ENCODE measurements at regions not wholly inside any gene's neighbourhood (a gene's known extent, or its start where the extent isn't known, plus 50 kb on each side); places are given as distances from the start of the nearest gene placed in this dataset.

DNA sequence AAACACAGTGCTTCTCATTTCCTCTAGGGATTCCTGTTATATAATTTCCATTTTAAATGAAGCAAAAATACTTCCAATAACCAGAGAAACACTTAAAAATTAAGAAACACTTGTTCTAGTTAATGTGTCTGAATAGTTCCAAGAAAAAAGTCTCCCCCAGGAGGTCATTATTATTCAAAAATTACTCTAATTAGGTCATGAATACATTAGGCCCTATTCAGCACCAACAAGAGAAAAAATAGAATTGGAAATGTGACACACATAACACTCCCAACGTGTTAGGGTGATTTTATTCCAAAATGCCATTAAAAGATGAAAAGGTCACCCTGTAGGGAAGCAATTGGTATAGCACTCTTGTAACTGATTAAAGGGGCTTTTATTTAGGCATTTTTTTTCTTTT, 382.1 kb downstream of the TUSC7 start:
- Histone ChIP-seq H3K4me1 (no peaks in the 10 kb centered on the region), H3K27me3 (no peaks in the 10 kb centered on the region), H3K9me3 (no peaks in the 10 kb centered on the region), H3K4me3 (no peak overlapping the region), H3K36me3 (no peaks in the 10 kb centered on the region), H3K27ac (no peak overlapping the region)
- no peak for ATAC-seq
- in situ Hi-C loops (cut with MboI; ENCODE audit: low sequenced_read_pairs in 4 of 4) (no loop called here), intact Hi-C loops (cut with DNase I; ENCODE audit: low total_unique reads) (no loop called here)
- TF ChIP-seq, protein P1, sequence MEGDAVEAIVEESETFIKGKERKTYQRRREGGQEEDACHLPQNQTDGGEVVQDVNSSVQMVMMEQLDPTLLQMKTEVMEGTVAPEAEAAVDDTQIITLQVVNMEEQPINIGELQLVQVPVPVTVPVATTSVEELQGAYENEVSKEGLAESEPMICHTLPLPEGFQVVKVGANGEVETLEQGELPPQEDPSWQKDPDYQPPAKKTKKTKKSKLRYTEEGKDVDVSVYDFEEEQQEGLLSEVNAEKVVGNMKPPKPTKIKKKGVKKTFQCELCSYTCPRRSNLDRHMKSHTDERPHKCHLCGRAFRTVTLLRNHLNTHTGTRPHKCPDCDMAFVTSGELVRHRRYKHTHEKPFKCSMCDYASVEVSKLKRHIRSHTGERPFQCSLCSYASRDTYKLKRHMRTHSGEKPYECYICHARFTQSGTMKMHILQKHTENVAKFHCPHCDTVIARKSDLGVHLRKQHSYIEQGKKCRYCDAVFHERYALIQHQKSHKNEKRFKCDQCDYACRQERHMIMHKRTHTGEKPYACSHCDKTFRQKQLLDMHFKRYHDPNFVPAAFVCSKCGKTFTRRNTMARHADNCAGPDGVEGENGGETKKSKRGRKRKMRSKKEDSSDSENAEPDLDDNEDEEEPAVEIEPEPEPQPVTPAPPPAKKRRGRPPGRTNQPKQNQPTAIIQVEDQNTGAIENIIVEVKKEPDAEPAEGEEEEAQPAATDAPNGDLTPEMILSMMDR (IDR thresholded peaks at IDR 0.05 in 4 of 5, conservative IDR thresholded peaks at IDR 0.05 in 1 of 5): no peak
- TF ChIP-seq POLR2A (IDR thresholded peaks at IDR 0.05): no peak
- no peak for DNase-seq

DNA sequence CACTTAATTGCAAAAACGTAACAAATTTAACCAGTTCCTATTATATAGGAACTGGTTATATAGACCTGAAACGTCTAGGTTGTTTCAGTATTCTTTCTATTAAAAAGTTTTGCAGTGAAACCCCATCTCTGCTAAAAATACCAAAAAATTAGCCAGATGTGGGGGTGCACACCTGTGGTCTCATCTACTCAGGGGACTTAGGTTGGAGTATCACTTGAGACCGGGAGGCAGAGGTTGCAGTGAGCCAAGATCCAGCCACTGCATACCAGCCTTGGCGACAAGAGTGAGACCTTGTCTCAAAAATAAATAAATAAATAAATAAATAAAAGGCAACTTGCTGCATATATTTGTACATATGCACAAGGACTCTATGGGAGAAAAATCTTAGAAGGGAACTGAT, 387.0 kb downstream of the TUSC7 start:
- Histone ChIP-seq H3K27me3 (no peaks in the 10 kb centered on the region), H3K4me3 (no peak overlapping the region), H3K4me1 (no peaks in the 10 kb centered on the region), H3K27ac (no peak overlapping the region), H3K9me3 (no peaks in the 10 kb centered on the region), H3K36me3 (no peaks in the 10 kb centered on the region)
- DNase-seq (no peak), ATAC-seq (no peak)
- in situ Hi-C loops (cut with MboI; ENCODE audit: low sequenced_read_pairs in 4 of 4): no loop called here
- intact Hi-C loops (cut with DNase I; ENCODE audit: low total_unique reads): no loop called here
- TF ChIP-seq POLR2A (IDR thresholded peaks at IDR 0.05): no peak
- TF ChIP-seq, protein P1 (IDR thresholded peaks at IDR 0.05 in 4 of 5, conservative IDR thresholded peaks at IDR 0.05 in 1 of 5): no peak

GRCh38 chr3:117097351-117097750, 387.8 kb downstream of the TUSC7 start:
- intact Hi-C loops (cut with DNase I; ENCODE audit: low total_unique reads): no loop called here
- in situ Hi-C loops (cut with MboI; ENCODE audit: low sequenced_read_pairs in 4 of 4): no loop called here
- no peaks in the 10 kb centered on the region for H3K4me1 ChIP-seq

GRCh38 chr3:117101697-117102096, 392.1 kb downstream of the TUSC7 start:
- H3K4me1 ChIP-seq: no peaks in the 10 kb centered on the region
- in situ Hi-C loops (cut with MboI; ENCODE audit: low sequenced_read_pairs in 4 of 4) (no loop called here), intact Hi-C loops (cut with DNase I; ENCODE audit: low total_unique reads) (no loop called here)
- H3K27me3 ChIP-seq: no peaks in the 10 kb centered on the region
- H3K27ac ChIP-seq: no peak overlapping the region
- H3K4me3 ChIP-seq: no peak overlapping the region
- H3K9me3 ChIP-seq: no peaks in the 10 kb centered on the region
- DNase-seq (no peak), ATAC-seq (no peak)
- no peaks in the 10 kb centered on the region for H3K36me3 ChIP-seq
- TF ChIP-seq, protein P1 (IDR thresholded peaks at IDR 0.05 in 4 of 5, conservative IDR thresholded peaks at IDR 0.05 in 1 of 5): no peak
- no peak for TF ChIP-seq POLR2A (IDR thresholded peaks at IDR 0.05)

More at GRCh38 chr3:117097351-117097750, 387.8 kb downstream of the TUSC7 start:
- DNase-seq (no peak), ATAC-seq (no peak)
- Histone ChIP-seq H3K27ac (no peak overlapping the region), H3K36me3 (no peaks in the 10 kb centered on the region), H3K27me3 (no peaks in the 10 kb centered on the region), H3K9me3 (no peaks in the 10 kb centered on the region), H3K4me3 (no peak overlapping the region)
- TF ChIP-seq, protein P1 (IDR thresholded peaks at IDR 0.05 in 4 of 5, conservative IDR thresholded peaks at IDR 0.05 in 1 of 5): no peak
- TF ChIP-seq POLR2A (IDR thresholded peaks at IDR 0.05): no peak

DNA sequence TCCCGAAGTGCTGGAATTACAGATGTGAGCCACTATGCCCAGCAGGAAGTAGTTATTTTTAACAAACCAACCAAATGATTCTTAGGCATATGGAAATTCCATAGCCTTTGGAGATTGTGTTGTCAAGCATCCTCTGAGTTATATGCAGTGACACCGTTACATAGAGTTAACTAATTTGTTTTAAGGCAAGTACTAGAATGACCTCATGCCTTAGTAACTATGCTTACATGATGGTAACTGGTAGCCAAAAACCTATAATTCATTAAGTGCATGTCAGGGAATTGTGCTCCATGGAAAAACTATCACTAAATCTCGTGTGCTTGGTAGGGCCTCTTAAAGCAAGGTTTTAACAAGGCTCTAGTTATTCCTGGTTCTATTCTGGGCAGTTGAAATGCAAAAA, 392.8 kb downstream of the TUSC7 start:
- intact Hi-C loops (cut with DNase I; ENCODE audit: low total_unique reads): no loop called here
- no peaks in the 10 kb centered on the region for H3K36me3 ChIP-seq
- no peaks in the 10 kb centered on the region for H3K4me1 ChIP-seq
- no peaks in the 10 kb centered on the region for H3K9me3 ChIP-seq
- no peak for ATAC-seq
- no peaks in the 10 kb centered on the region for H3K27me3 ChIP-seq
- TF ChIP-seq, protein P1 (IDR thresholded peaks at IDR 0.05 in 4 of 5, conservative IDR thresholded peaks at IDR 0.05 in 1 of 5): no peak
- no peak for TF ChIP-seq POLR2A (IDR thresholded peaks at IDR 0.05)
- in situ Hi-C loops (cut with MboI; ENCODE audit: low sequenced_read_pairs in 4 of 4): no loop called here
- no peak for DNase-seq
- H3K4me3 ChIP-seq: no peak overlapping the region
- H3K27ac ChIP-seq: no peak overlapping the region

All from gastrocnemius medialis (tissue), 4 donors.